Spleen (tissue), 7 donors: ENCODE measurements at regions not wholly inside any gene's neighbourhood (a gene's known extent, or its start where the extent isn't known, plus 50 kb on each side); places are given as distances from the start of the nearest gene placed in this dataset.

Source experiments
- CTCF ChIP-seq, 11 experiments: fragments of 200-600 bp in 7 of 11; fragments of 450-650 bp in 4 of 11; sonication (generic) in 4 of 11; IDR thresholded peaks in 8 of 11; conservative IDR thresholded peaks in 3 of 11; 1 replicate in 7 of 11; 2 replicates in 4 of 11; pipeline versions ENCODE4 v1.4.0 to v1.8.0; 2016 to 2021; ENCODE audit warnings: antibody characterized with exemption in 11 of 11, inconsistent platforms in 4 of 11, mild to moderate bottlenecking in 1 of 11
- POLR2A ChIP-seq, 3 donors: fragments of 450-650 bp; IDR thresholded peaks; one replicate each; pipeline ENCODE4 v1.5.1; 2017; ENCODE audit warnings: antibody characterized with exemption in 3 of 3, mild to moderate bottlenecking in 1 of 3
- donor health status: DM: no; HTN: no; CAD: no; lungs with moderate emphysema.
- donor health status: DM: no; HTN: no; CAD: no.
- donor health status: DM: no; HTN: no; CAD: no.

DNA sequence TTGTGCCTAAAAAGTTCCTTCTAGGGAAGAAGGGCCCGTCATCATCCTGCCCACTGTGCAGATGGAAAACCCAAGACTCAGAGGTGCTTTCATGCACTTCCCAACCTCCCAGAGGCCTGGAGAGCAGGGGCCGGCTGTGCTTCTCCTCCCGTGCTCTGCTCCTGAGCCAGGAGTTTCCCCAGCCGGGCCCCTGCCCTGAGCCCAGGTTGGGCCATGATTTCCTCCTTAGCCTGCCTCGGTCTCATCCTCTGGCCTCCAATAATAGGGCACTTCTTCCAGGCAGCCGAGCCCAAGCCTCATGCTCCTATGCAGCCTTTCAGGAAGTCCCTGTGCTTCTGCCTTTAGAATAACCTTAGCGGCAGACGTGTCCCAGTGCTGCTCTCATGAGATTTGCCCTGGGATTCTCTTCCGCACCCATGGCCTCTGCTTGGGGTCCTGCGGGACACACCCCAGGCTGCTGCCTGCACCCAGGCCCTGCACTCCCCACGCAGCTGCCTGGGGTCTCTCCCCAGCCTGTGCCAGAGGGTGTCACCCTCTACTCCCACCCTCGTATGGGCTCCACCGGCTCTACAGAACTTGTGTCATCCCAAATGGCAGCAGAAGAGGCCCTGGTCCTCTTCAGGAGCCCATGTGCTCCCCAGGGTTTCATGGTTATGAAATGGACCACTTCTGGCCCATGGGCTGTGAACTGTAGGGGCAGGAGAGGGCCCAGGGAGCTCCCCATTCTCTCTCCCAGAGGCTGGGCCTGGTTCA, 359.3 kb downstream of the ADGRD1 start:
- no peak for TF ChIP-seq CTCF (IDR thresholded peaks at IDR 0.05 in 8 of 11, conservative IDR thresholded peaks at IDR 0.05 in 3 of 11)
- TF ChIP-seq POLR2A (IDR thresholded peaks at IDR 0.05): no peak
